ENCODE measurements at regions not wholly inside any gene's neighbourhood (a gene's known extent, or its start where the extent isn't known, plus 50 kb on each side); places are given as distances from the start of the nearest gene placed in this dataset.

GRCh38 chr6:78031228-78031627 lies 378.4 kb downstream of the MEI4 start:
- TF ChIP-seq, protein P1, sequence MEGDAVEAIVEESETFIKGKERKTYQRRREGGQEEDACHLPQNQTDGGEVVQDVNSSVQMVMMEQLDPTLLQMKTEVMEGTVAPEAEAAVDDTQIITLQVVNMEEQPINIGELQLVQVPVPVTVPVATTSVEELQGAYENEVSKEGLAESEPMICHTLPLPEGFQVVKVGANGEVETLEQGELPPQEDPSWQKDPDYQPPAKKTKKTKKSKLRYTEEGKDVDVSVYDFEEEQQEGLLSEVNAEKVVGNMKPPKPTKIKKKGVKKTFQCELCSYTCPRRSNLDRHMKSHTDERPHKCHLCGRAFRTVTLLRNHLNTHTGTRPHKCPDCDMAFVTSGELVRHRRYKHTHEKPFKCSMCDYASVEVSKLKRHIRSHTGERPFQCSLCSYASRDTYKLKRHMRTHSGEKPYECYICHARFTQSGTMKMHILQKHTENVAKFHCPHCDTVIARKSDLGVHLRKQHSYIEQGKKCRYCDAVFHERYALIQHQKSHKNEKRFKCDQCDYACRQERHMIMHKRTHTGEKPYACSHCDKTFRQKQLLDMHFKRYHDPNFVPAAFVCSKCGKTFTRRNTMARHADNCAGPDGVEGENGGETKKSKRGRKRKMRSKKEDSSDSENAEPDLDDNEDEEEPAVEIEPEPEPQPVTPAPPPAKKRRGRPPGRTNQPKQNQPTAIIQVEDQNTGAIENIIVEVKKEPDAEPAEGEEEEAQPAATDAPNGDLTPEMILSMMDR (IDR thresholded peaks at IDR 0.05), result no peak
- TF ChIP-seq POLR2AphosphoS5 (IDR thresholded peaks at IDR 0.05) (no peak), POLR2A (IDR thresholded peaks at IDR 0.05) (no peak), EP300 (IDR thresholded peaks at IDR 0.05) (no peak)

All from suprapubic skin (tissue), 4 donors.